Activated T-helper 2 cell treated with anti-CD3 and anti-CD28 coated beads, Interferon-gamma antibody, Interleukin-2, Interleukin-4, amounts not matched to agents 10 μg/mL and 5 μg/mL and 100 μg/mL, durations not matched to agents 14 hours and 24 hours and 36 hours (primary cell): ENCODE measurements at regions not wholly inside any gene's neighbourhood (a gene's known extent, or its start where the extent isn't known, plus 50 kb on each side); places are given as distances from the start of the nearest gene placed in this dataset.

ENCODE experiments used
- DNase-seq: peaks from one replicate; pipeline ENCODE4 v3.0.0; 2021; ENCODE audit warnings: low spot score
- H3K27ac Mint-ChIP-seq: one replicate; pipeline ENCODE4 v1.8.0; 2021; ENCODE audit warnings: mixed read lengths
- H3K27me3 Mint-ChIP-seq: one replicate; pipeline ENCODE4 v1.8.0; 2021; ENCODE audit warnings: low read depth, mixed read lengths
- H3K36me3 Mint-ChIP-seq: one replicate; pipeline ENCODE4 v1.8.0; 2021; ENCODE audit warnings: low read depth, mixed read lengths
- H3K4me1 Mint-ChIP-seq: one replicate; pipeline ENCODE4 v1.8.0; 2021; ENCODE audit warnings: low read depth, mixed read lengths
- H3K4me3 Mint-ChIP-seq: one replicate; pipeline ENCODE4 v1.8.0; 2021; ENCODE audit warnings: low read depth, mild to moderate bottlenecking, moderate library complexity, mixed read lengths
- H3K9me3 Mint-ChIP-seq: one replicate; pipeline ENCODE4 v1.8.0; 2021; ENCODE audit warnings: mixed read lengths
- intact Hi-C: fragments of 100-400 bp; cut with micrococcal nuclease; formaldehyde crosslinking; loops from one replicate; pipeline ENCODE4 v1.15.1; 2023

DNA sequence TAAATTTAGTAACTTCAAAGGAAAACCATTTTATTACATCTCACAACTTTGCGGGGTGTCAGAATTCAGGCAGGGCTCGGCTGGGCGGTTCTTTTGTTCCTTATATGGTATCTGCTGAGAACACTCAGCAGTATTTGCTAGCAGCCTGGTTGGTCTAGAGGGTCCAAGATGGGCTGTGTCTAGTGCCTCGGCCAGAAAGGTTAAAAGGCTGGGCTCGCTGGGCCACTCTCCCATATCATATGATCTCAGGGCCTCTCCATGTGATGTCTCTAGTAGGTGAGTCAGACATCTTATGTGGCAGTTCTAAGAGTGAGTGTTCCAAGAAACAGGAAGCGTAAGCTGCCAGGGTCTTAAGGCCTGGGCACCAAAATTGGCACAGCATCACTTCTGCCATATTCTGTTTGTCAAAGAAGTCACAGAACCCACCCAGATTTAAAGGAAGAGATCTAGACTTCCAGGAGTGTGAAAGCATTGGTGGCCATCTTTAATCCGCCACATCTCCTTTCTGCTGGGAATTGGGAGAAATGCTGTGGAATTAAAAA lies 100.9 kb upstream of the ATP6AP2 start:
- H3K4me3 Mint-ChIP-seq = no peak overlapping the region
- intact Hi-C loops = loop anchor here (10.0 kb wide), 1 partner anchor 465 kb away; no protein-coding TSS in a partner anchor
- peaks cover 19% of the 10 kb centered on the region for H3K4me1 Mint-ChIP-seq
- H3K27ac Mint-ChIP-seq = no peak overlapping the region
- no peak for DNase-seq
- peaks cover 1% of the 10 kb centered on the region for H3K27me3 Mint-ChIP-seq
- H3K9me3 Mint-ChIP-seq = no peaks in the 10 kb centered on the region
- H3K36me3 Mint-ChIP-seq = no peaks in the 10 kb centered on the region

GRCh38 chrX:40478474-40479065 lies 102.2 kb upstream of the ATP6AP2 start:
- Mint-ChIP-seq H3K27me3 (peaks cover 1% of the 10 kb centered on the region), H3K36me3 (no peaks in the 10 kb centered on the region), H3K27ac (no peak overlapping the region), H3K4me1 (peaks cover 20% of the 10 kb centered on the region), H3K4me3 (no peak overlapping the region), H3K9me3 (no peaks in the 10 kb centered on the region)
- intact Hi-C loops = loop anchor here (10.0 kb wide), 1 partner anchor 464 kb away; no protein-coding TSS in a partner anchor
- no peak for DNase-seq

- H3K4me1 Mint-ChIP-seq = peaks cover 32% of the 10 kb centered on the region
- H3K4me3 Mint-ChIP-seq = no peak overlapping the region
- peaks cover 4% of the 10 kb centered on the region for H3K27me3 Mint-ChIP-seq
- DNase-seq = no peak
- H3K27ac Mint-ChIP-seq = no peak overlapping the region
- H3K36me3 Mint-ChIP-seq = no peaks in the 10 kb centered on the region
- intact Hi-C loops = loop anchor here (10.0 kb wide), 1 partner anchor 462 kb away; no protein-coding TSS in a partner anchor
- H3K9me3 Mint-ChIP-seq = no peaks in the 10 kb centered on the region
Measured at GRCh38 chrX:40476958-40477357, 103.8 kb upstream of the ATP6AP2 start.

- Mint-ChIP-seq H3K9me3 (no peaks in the 10 kb centered on the region), H3K36me3 (no peaks in the 10 kb centered on the region), H3K4me1 (peaks cover 36% of the 10 kb centered on the region), H3K4me3 (no peak overlapping the region), H3K27me3 (peaks cover 13% of the 10 kb centered on the region), H3K27ac (no peak overlapping the region)
- intact Hi-C loops = loop anchor here (10.0 kb wide), 1 partner anchor 460 kb away; no protein-coding TSS in a partner anchor
- no peak for DNase-seq
Measured at GRCh38 chrX:40474645-40475044, 106.1 kb upstream of the ATP6AP2 start.

DNA sequence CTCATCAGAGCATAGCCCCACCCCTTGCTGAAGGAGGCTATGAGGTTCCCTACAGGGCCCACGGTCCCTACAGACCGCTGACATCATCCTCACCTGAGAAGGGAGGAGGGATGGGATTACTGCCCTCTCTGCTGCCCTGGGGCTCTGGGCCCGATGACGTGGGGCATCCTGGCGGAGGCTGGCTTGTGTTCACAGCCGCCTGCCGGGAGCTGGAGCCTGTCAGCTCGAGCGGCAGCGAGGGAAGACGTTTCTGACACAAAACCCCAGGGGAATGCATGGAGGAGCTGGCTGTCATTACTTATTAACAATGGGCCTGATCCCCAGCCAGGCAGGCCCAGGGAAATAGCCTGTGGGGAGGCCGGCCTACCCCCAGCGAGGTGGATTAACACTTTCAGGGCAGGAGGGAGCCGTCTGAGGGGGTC lies 106.6 kb upstream of the ATP6AP2 start:
- intact Hi-C loops = loop anchor here (10.0 kb wide), 1 partner anchor 459 kb away; no protein-coding TSS in a partner anchor
- no peak overlapping the region for H3K27ac Mint-ChIP-seq
- no peak for DNase-seq
- peaks cover 36% of the 10 kb centered on the region for H3K4me1 Mint-ChIP-seq
- H3K9me3 Mint-ChIP-seq = no peaks in the 10 kb centered on the region
- H3K4me3 Mint-ChIP-seq = no peak overlapping the region
- peaks cover 12% of the 10 kb centered on the region for H3K27me3 Mint-ChIP-seq
- H3K36me3 Mint-ChIP-seq = no peaks in the 10 kb centered on the region

DNA sequence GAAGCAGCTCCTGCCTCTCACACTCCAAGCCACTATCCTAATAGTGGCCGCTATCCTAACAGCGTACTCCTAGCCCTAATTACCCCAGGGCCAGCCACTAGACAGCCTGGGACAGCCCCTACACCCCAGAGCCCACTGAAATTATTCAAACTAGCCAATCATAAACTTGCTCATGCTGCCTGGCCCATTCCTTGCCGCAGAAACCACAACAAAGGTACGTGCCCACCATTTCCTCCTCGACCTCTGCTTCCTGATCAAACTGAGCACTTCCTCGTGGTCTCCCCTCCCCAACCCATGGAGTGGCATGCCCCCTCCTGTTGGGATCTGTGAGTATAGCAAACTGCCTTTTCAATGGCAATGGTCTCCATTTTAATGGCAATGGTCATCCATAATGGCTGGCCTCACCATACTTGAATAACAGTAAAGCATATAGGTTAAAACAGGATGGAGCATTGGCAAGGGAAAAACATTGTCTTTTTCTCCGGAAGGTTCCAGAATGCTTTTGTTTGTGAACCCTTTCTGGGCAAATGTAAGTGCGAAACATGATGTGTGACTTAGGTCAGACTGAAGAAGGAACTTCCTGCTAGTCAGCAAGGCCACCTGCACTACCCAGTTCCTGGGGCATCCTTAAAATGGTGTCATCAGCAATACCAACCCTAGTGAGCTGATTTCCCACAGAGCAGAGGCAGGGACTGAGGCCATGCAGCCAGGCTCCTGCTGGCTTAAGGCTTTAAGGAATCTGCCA lies 107.1 kb upstream of the ATP6AP2 start:
- intact Hi-C loops = loop anchor here (10.0 kb wide), 1 partner anchor 459 kb away; no protein-coding TSS in a partner anchor
- no peak overlapping the region for H3K4me3 Mint-ChIP-seq
- H3K36me3 Mint-ChIP-seq = no peaks in the 10 kb centered on the region
- peaks cover 12% of the 10 kb centered on the region for H3K27me3 Mint-ChIP-seq
- peaks cover 37% of the 10 kb centered on the region for H3K4me1 Mint-ChIP-seq
- no peaks in the 10 kb centered on the region for H3K9me3 Mint-ChIP-seq
- DNase-seq = no peak
- no peak overlapping the region for H3K27ac Mint-ChIP-seq

- Mint-ChIP-seq H3K4me1 (peaks cover 43% of the 10 kb centered on the region), H3K9me3 (no peaks in the 10 kb centered on the region), H3K27me3 (peaks cover 13% of the 10 kb centered on the region), H3K27ac (peak overlapping the region; percentile 71), H3K4me3 (peak overlapping the region; percentile 61), H3K36me3 (no peaks in the 10 kb centered on the region)
- intact Hi-C loops = loop anchor here (10.0 kb wide), 1 partner anchor 457 kb away; no protein-coding TSS in a partner anchor
- no peak for DNase-seq
Measured at GRCh38 chrX:40471965-40472648, 108.7 kb upstream of the ATP6AP2 start.

GRCh38 chrX:40470830-40471429 lies 109.8 kb upstream of the ATP6AP2 start:
- Mint-ChIP-seq H3K27me3 (peaks cover 13% of the 10 kb centered on the region), H3K27ac (no peak overlapping the region), H3K9me3 (no peaks in the 10 kb centered on the region), H3K4me3 (no peak overlapping the region), H3K4me1 (peaks cover 33% of the 10 kb centered on the region), H3K36me3 (no peaks in the 10 kb centered on the region)
- intact Hi-C loops = loop anchor here (10.0 kb wide), 1 partner anchor 456 kb away; no protein-coding TSS in a partner anchor
- no peak for DNase-seq

GRCh38 chrX:40469316-40469715 lies 111.5 kb upstream of the ATP6AP2 start:
- Mint-ChIP-seq H3K4me1 (peaks cover 37% of the 10 kb centered on the region), H3K36me3 (no peaks in the 10 kb centered on the region), H3K27ac (no peak overlapping the region), H3K9me3 (no peaks in the 10 kb centered on the region), H3K27me3 (peaks cover 13% of the 10 kb centered on the region), H3K4me3 (no peak overlapping the region)
- intact Hi-C loops = loop anchor here (5.0 to 10.0 kb wide), 2 partner anchors 52 to 205 kb away; no protein-coding TSS in a partner anchor
- DNase-seq = no peak

DNA sequence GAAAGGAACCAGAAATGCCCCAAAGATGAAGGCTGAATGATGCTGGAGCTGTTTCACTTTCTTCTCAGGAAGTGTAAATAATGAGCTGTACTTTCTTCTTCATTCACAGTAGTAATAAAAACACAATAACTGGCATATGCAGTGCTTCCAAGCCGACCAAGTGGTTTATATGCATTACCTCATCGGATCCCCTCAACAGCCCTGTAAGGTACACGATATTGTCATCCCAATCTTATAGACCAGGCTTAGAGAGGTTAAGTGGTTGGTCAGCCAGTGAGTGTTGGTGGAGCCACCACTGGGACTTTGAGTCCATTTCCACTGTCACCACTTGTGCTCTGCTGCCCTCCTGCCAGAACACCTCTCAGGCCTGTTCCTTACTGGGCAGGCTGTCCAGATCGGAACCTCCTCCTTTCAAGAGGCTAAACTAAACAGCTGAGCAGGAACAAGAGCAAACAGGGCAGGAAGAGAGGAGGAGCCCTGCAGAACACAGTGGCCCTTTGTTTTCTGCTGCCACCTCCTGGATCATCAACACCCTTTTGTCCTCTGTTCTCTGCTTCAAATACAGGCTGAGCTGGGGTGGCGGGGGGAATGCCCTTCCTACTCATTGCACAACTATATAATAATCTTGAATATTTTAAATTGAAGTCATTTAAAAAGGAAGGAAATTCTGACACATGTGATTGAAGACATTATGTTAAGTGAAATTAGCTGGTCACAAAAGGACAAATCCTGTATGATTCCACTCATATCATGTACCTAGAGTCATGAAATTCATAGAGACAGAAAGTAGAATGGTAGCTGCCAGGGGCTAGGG lies 112.5 kb upstream of the ATP6AP2 start:
- no peaks in the 10 kb centered on the region for H3K9me3 Mint-ChIP-seq
- peaks cover 13% of the 10 kb centered on the region for H3K27me3 Mint-ChIP-seq
- intact Hi-C loops = loop anchor here (1.0 to 10.0 kb wide), 3 partner anchors 51 to 294 kb away; no protein-coding TSS in a partner anchor
- H3K27ac Mint-ChIP-seq = peak overlapping the region; percentile 38
- H3K36me3 Mint-ChIP-seq = no peaks in the 10 kb centered on the region
- H3K4me1 Mint-ChIP-seq = peaks cover 31% of the 10 kb centered on the region
- DNase-seq = no peak
- peak overlapping the region; percentile 30 for H3K4me3 Mint-ChIP-seq

DNA sequence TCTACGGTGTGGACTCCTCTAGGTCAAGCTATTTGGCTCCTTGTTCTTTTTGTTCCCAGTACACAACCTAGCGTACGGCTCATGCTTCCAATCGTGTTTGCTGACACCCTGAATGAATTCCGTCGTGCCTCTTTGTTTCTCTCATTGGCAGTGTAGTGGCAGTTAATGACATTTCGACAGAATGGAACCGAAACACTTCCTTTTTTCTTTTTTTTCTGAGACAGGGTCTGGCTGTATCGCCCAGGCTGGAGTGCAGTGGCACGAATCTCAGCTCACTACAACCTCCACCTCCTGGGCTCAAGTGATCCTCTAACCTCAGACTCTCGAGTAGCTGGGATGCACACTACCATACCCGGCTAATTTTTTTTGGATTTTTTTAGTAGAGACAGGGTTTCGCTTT lies 113.3 kb upstream of the ATP6AP2 start:
- no peaks in the 10 kb centered on the region for H3K9me3 Mint-ChIP-seq
- H3K27me3 Mint-ChIP-seq = peaks cover 11% of the 10 kb centered on the region
- no peak overlapping the region for H3K27ac Mint-ChIP-seq
- DNase-seq = no peak
- intact Hi-C loops = loop anchor here (5.0 to 10.0 kb wide), 2 partner anchors 50 to 203 kb away; no protein-coding TSS in a partner anchor
- peaks cover 27% of the 10 kb centered on the region for H3K4me1 Mint-ChIP-seq
- H3K36me3 Mint-ChIP-seq = no peaks in the 10 kb centered on the region
- no peak overlapping the region for H3K4me3 Mint-ChIP-seq
